ENCODE measurements at regions not wholly inside any gene's neighbourhood (a gene's known extent, or its start where the extent isn't known, plus 50 kb on each side); places are given as distances from the start of the nearest gene placed in this dataset.
"Not testable (repeated sequence)": the region's sequence is repeated elsewhere in the genome, so short reads cannot be mapped to it uniquely, and the experiment has no call there.

DNA sequence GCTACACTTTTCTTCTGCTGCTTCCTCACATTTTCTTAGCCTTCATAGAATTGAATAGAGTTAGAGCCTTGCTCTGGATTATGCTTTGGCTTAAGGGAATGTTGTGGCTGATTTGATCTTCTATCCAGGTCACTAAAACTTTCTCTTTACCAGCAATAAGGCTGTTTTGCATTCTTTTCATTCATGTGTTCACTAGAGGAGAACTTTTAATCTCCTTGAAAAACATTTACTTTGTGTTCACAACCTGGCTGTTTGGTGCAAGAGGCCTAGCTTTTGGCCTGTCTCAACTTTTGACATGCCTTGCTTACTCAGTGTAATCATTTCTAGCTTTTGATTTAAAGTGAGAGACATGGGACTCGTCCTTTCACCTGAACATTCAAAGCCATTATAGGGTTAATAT, 87.7 kb upstream of the RAB40AL start:
- Mint-ChIP-seq H3K4me1 (ENCODE audit: low read depth) (peaks cover 2% of the 10 kb centered on the region), H3K27ac (no peak overlapping the region), H3K27me3 (no peaks in the 10 kb centered on the region), H3K4me3 (no peak overlapping the region), H3K9me3 (no peaks in the 10 kb centered on the region), H3K36me3 (peaks cover 3% of the 10 kb centered on the region)
- POLR2A ChIA-PET: no interaction called here
- no peak for DNase-seq
- CTCF ChIA-PET: no interaction called here
- intact Hi-C loops (cut with micrococcal nuclease): no loop called here

DNA sequence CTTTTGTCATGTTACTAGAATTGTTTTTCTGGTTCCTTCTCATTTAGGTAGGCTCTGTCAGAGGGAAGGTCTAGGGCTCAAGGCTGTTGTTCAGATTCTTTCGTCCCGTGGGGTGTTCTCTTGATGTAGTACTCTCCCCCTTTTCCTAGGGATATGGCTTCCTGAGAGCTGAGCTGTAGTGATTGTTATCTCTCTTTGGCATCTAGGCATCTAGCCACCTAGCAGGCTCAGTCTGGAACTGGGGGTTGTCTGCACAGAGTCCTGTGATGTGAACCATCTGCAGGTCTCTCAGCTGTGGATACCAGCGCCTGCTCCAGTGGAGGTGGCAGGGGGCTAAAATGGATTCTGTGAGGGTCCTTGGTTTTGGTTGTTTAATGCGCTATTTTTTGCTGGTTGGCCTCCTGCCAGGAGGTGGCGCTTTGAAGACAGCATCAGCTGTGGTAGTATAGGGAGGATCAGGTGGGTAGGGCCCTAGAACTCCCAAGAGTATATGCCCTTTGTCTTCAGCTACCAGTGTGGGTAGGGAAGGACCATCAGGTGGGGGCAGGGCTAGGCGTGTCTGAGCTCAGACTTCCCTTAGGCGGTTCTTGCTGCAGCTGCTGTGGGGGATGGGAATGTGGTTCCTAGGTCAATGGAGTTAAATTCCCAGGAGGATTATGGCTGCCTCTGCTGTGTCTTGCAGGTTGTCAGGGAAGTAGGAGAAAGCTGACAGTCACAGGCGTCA, 78.1 kb upstream of the RAB40AL start:
- H3K4me3 Mint-ChIP-seq; H3K4me1 Mint-ChIP-seq (ENCODE audit: low read depth); H3K27me3 Mint-ChIP-seq; intact Hi-C loops (cut with micrococcal nuclease); H3K27ac Mint-ChIP-seq; H3K9me3 Mint-ChIP-seq; POLR2A ChIA-PET; DNase-seq; H3K36me3 Mint-ChIP-seq: not testable (repeated sequence)
- CTCF ChIA-PET: interaction anchor here (1.2 kb wide), 1 partner anchor 41 kb away, joined by 4 read pairs; no protein-coding TSS in a partner anchor

DNA sequence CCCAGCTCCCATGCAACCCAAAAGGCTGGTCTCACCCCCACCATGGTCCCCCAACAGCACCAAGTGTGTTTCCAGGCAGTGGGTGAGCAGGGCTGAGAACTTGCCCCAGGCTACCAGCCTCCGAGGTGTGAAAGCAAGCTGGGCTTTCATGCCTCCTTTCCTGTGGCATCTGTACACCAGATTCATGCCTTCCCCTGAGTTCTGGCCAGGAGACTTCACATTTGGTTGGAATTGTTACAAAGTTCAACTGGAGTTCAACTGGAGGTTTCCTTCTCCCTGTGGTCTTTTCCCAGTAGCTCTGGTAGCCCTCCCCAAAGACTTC, 77.6 kb upstream of the RAB40AL start:
- no peak for DNase-seq
- no peaks in the 10 kb centered on the region for H3K9me3 Mint-ChIP-seq
- no peak overlapping the region for H3K27ac Mint-ChIP-seq
- H3K4me3 Mint-ChIP-seq: no peak overlapping the region
- ChIA-PET POLR2A (no interaction called here), CTCF (interaction anchor here (1.2 kb wide), 1 partner anchor 40 kb away, joined by 4 read pairs; no protein-coding TSS in a partner anchor)
- H3K4me1 Mint-ChIP-seq (ENCODE audit: low read depth): no peaks in the 10 kb centered on the region
- intact Hi-C loops (cut with micrococcal nuclease): no loop called here
- no peaks in the 10 kb centered on the region for H3K27me3 Mint-ChIP-seq
- no peaks in the 10 kb centered on the region for H3K36me3 Mint-ChIP-seq

GRCh38 chrX:102860235-102860634, 76.8 kb upstream of the RAB40AL start:
- Mint-ChIP-seq H3K27ac (no peak overlapping the region), H3K9me3 (no peaks in the 10 kb centered on the region)
- intact Hi-C loops (cut with micrococcal nuclease): loop anchor here (10.0 kb wide), 3 partner anchors 205 to 1445 kb away; partner anchors contain the start of genes GPRASP1 and TCEAL2

GRCh38 chrX:102863735-102864134, 73.3 kb upstream of the RAB40AL start:
- intact Hi-C loops (cut with micrococcal nuclease): loop anchor here (2.0 to 10.0 kb wide), 4 partner anchors 209 to 1449 kb away; partner anchors contain the start of genes BEX5, GPRASP1 and TCEAL2
- Mint-ChIP-seq H3K27ac (no peak overlapping the region), H3K9me3 (no peaks in the 10 kb centered on the region), H3K27me3 (no peaks in the 10 kb centered on the region), H3K36me3 (peaks cover 7% of the 10 kb centered on the region), H3K4me1 (ENCODE audit: low read depth) (no peaks in the 10 kb centered on the region), H3K4me3 (no peak overlapping the region)
- ChIA-PET CTCF (interaction anchor here (1.1 to 1.8 kb wide), 2 partner anchors 28 to 37 kb away, joined by 5 to 7 read pairs; no protein-coding TSS in a partner anchor), POLR2A (no interaction called here)
- peak; percentile 87 for DNase-seq

More at GRCh38 chrX:102860235-102860634, 76.8 kb upstream of the RAB40AL start:
- DNase-seq: no peak
- Mint-ChIP-seq H3K4me1 (ENCODE audit: low read depth) (no peaks in the 10 kb centered on the region), H3K4me3 (no peak overlapping the region), H3K36me3 (peaks cover 4% of the 10 kb centered on the region), H3K27me3 (no peaks in the 10 kb centered on the region)
- POLR2A ChIA-PET: no interaction called here
- CTCF ChIA-PET: interaction anchor here (1.2 kb wide), 1 partner anchor 40 kb away, joined by 4 read pairs; no protein-coding TSS in a partner anchor

GRCh38 chrX:102866981-102867656, 70.0 kb upstream of the RAB40AL start:
- intact Hi-C loops (cut with micrococcal nuclease): loop anchor here (10.0 kb wide), 3 partner anchors 212 to 1452 kb away; partner anchors contain the start of genes GPRASP1 and TCEAL2
- no peaks in the 10 kb centered on the region for H3K27me3 Mint-ChIP-seq
- H3K36me3 Mint-ChIP-seq: peaks cover 7% of the 10 kb centered on the region
- no peak overlapping the region for H3K27ac Mint-ChIP-seq
- no peak for DNase-seq
- H3K9me3 Mint-ChIP-seq: no peaks in the 10 kb centered on the region
- H3K4me1 Mint-ChIP-seq (ENCODE audit: low read depth): no peaks in the 10 kb centered on the region
- CTCF ChIA-PET: no interaction called here
- POLR2A ChIA-PET: no interaction called here
- H3K4me3 Mint-ChIP-seq: no peak overlapping the region

DNA sequence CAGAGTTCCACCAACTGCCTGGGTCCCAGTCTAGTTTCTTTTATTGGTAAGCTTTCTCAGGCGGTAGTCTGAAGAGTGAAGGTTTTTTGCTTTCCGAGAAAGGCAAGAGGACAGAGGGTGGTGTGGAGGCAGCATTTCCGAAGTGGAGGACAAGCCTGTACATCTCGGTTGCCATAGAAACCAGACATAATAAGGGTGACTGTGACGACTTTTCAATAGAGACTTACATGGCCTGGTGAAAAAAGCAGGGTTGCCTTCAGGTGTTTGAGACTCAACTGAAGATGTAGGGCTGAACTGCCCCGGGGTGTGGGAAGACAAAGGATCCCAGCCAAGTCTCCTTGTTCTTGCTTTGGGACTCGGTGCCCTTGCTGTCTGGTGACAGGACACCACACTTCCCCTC, 53.6 kb upstream of the RAB40AL start:
- no peaks in the 10 kb centered on the region for H3K4me1 Mint-ChIP-seq (ENCODE audit: low read depth)
- no peaks in the 10 kb centered on the region for H3K9me3 Mint-ChIP-seq
- POLR2A ChIA-PET: no interaction called here
- CTCF ChIA-PET: no interaction called here
- H3K27ac Mint-ChIP-seq: no peak overlapping the region
- H3K36me3 Mint-ChIP-seq: no peaks in the 10 kb centered on the region
- H3K4me3 Mint-ChIP-seq: no peak overlapping the region
- DNase-seq: no peak
- intact Hi-C loops (cut with micrococcal nuclease): no loop called here
- no peaks in the 10 kb centered on the region for H3K27me3 Mint-ChIP-seq
